CD14-positive monocyte (primary cell): ENCODE measurements at regions not wholly inside any gene's neighbourhood (a gene's known extent, or its start where the extent isn't known, plus 50 kb on each side); places are given as distances from the start of the nearest gene placed in this dataset.

Experiments
- DNase-seq, 3 donors: peaks; one replicate each; pipeline ENCODE4 v3.0.0-alpha.2; 2011 to 2022
- H2AFZ ChIP-seq: 2 replicates; pipeline ENCODE4 v1.6.0; 2012; ENCODE audit warnings: mild to moderate bottlenecking, low read depth, low read length, inconsistent platforms; ENCODE audit not compliant: insufficient read depth, poor library complexity, severe bottlenecking
- H3K27ac ChIP-seq, 2 donors: 1 replicate in 1 of 2; 2 replicates in 1 of 2; pipeline ENCODE4 v1.5.1; 2012 to 2013; ENCODE audit warnings: low read length in 2 of 2, control low read depth in 1 of 2, inconsistent platforms in 1 of 2, low read depth in 1 of 2, mild to moderate bottlenecking in 1 of 2
- H3K27me3 ChIP-seq, 2 donors: one replicate each; pipeline versions ENCODE4 v1.6.0 to v1.6.1; 2011 to 2013; ENCODE audit warnings: low read length in 2 of 2; ENCODE audit not compliant: control insufficient read depth in 2 of 2, insufficient read depth in 2 of 2
- H3K36me3 ChIP-seq, 2 donors: replicated peaks in 1 of 2; 1 replicate in 1 of 2; 2 replicates in 1 of 2; pipeline versions ENCODE4 v1.5.1 to v1.6.1; 2012 to 2013; ENCODE audit warnings: low read length in 2 of 2, control low read depth in 1 of 2, inconsistent platforms in 1 of 2, mild to moderate bottlenecking in 1 of 2; ENCODE audit not compliant: insufficient read depth in 2 of 2, control insufficient read depth in 1 of 2
- H3K4me1 ChIP-seq, 2 donors: 1 replicate in 1 of 2; 2 replicates in 1 of 2; pipeline versions ENCODE4 v1.5.1 to v1.6.1; 2012 to 2013; ENCODE audit warnings: low read length in 2 of 2, control low read depth in 1 of 2, inconsistent platforms in 1 of 2, mild to moderate bottlenecking in 1 of 2, moderate library complexity in 1 of 2; ENCODE audit not compliant: insufficient read depth in 2 of 2, control insufficient read depth in 1 of 2
- H3K4me2 ChIP-seq: replicated peaks from 2 replicates; pipeline ENCODE3; 2012; ENCODE audit warnings: low read length, moderate library complexity, mild to moderate bottlenecking; ENCODE audit not compliant: poor library complexity, severe bottlenecking; ENCODE audit errors: extremely low read depth
- H3K4me3 ChIP-seq, 3 experiments: fragments of 200-600 bp in 1 of 3; sonication (generic) in 1 of 3; replicated peaks in 1 of 3; 1 replicate in 2 of 3; 2 replicates in 1 of 3; pipeline ENCODE4 v1.5.1; 2011 to 2013; ENCODE audit warnings: low read length in 3 of 3, mild to moderate bottlenecking in 3 of 3, control low read depth in 2 of 3, low read depth in 2 of 3, inconsistent platforms in 1 of 3, moderate library complexity in 1 of 3
- H3K79me2 ChIP-seq: 2 replicates; pipeline ENCODE4 v1.6.0; 2012; ENCODE audit warnings: mild to moderate bottlenecking, control low read depth, inconsistent platforms, low read length, moderate library complexity; ENCODE audit not compliant: insufficient read depth
- H3K9ac ChIP-seq: 2 replicates; pipeline ENCODE4 v1.6.0; 2017; ENCODE audit warnings: low read length, mild to moderate bottlenecking; ENCODE audit not compliant: insufficient read depth, poor library complexity, severe bottlenecking
- H3K9me3 ChIP-seq, 2 donors: replicated peaks in 1 of 2; 1 replicate in 1 of 2; 2 replicates in 1 of 2; pipeline versions ENCODE4 v1.5.1 to v1.6.1; 2012 to 2013; ENCODE audit warnings: low read length in 2 of 2, control low read depth in 1 of 2; ENCODE audit not compliant: control insufficient read depth in 1 of 2, insufficient read depth in 1 of 2
- H4K20me1 ChIP-seq: 2 replicates; pipeline ENCODE4 v1.6.0; 2012; ENCODE audit warnings: mild to moderate bottlenecking, low read length, control low read depth, moderate library complexity; ENCODE audit not compliant: insufficient read depth
- H3K27ac Mint-ChIP-seq, 7 donors: one replicate each; pipeline ENCODE4 v1.8.0; 2020; ENCODE audit warnings: mild to moderate bottlenecking in 7 of 7, mixed read lengths in 7 of 7, moderate library complexity in 6 of 7, inconsistent platforms in 2 of 7
- H3K27me3 Mint-ChIP-seq, 3 donors: one replicate each; pipeline ENCODE4 v1.8.0; 2021 to 2022; ENCODE audit warnings: low read depth in 3 of 3, mild to moderate bottlenecking in 3 of 3, mixed read lengths in 3 of 3, moderate library complexity in 3 of 3, inconsistent platforms in 1 of 3
- H3K36me3 Mint-ChIP-seq, 2 donors: one replicate each; pipeline ENCODE4 v1.8.0; 2020; ENCODE audit warnings: mixed read lengths in 2 of 2, inconsistent platforms in 1 of 2, mild to moderate bottlenecking in 1 of 2
- H3K4me1 Mint-ChIP-seq: one replicate; pipeline ENCODE4 v1.8.0; 2020; ENCODE audit warnings: mild to moderate bottlenecking, mixed read lengths
- H3K4me3 Mint-ChIP-seq, 2 donors: one replicate each; pipeline ENCODE4 v1.8.0; 2020; ENCODE audit warnings: mild to moderate bottlenecking in 2 of 2, mixed read lengths in 2 of 2, moderate library complexity in 1 of 2
- H3K9me3 Mint-ChIP-seq, 7 donors: one replicate each; pipeline ENCODE4 v1.8.0; 2020 to 2022; ENCODE audit warnings: mixed read lengths in 7 of 7, mild to moderate bottlenecking in 6 of 7, moderate library complexity in 6 of 7, inconsistent platforms in 2 of 7
- WGBS: methylation state at CpG from one replicate; pipeline ENCODE4 v1.1.5; 2013; ENCODE audit warnings: missing lambda C conversion rate; ENCODE audit not compliant: insufficient coverage; 5-methylcytosine and 5-hydroxymethylcytosine counted together
- intact Hi-C, 2 donors: fragments of 100-400 bp; cut with micrococcal nuclease; formaldehyde crosslinking; loops; one replicate each; pipeline versions ENCODE4 v1.15.0 to v1.15.1; 2023
- TF ChIP-seq, protein P1 (sequence below): fragments of 200-600 bp; IDR thresholded peaks from one replicate; pipeline ENCODE4 v1.8.0; 2022; ENCODE audit warnings: antibody characterized with exemption, mild to moderate bottlenecking

DNA sequence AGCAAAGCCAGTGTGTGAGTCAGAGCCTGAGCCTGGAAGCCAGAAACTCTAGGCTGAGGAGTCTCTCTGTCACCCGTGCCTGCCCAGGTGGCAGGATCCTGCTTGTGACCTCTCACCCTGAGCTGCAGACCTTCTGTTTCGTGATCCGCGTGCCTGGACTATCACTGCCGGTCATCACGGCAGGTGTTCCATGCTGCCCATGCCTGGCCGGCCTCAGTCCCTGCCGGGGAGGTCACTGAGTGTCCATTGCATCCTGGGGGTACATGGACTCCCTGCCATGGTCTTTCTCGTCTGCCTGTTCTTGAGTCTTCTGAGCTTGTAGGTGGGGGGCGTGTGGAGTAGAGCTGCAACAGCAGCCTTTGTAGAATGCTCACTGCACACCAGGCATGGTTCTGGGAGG, 1032.4 kb downstream of the TBC1D22A start:
- 75% methylated on average over 10 of the region's 10 CpGs for WGBS

DNA sequence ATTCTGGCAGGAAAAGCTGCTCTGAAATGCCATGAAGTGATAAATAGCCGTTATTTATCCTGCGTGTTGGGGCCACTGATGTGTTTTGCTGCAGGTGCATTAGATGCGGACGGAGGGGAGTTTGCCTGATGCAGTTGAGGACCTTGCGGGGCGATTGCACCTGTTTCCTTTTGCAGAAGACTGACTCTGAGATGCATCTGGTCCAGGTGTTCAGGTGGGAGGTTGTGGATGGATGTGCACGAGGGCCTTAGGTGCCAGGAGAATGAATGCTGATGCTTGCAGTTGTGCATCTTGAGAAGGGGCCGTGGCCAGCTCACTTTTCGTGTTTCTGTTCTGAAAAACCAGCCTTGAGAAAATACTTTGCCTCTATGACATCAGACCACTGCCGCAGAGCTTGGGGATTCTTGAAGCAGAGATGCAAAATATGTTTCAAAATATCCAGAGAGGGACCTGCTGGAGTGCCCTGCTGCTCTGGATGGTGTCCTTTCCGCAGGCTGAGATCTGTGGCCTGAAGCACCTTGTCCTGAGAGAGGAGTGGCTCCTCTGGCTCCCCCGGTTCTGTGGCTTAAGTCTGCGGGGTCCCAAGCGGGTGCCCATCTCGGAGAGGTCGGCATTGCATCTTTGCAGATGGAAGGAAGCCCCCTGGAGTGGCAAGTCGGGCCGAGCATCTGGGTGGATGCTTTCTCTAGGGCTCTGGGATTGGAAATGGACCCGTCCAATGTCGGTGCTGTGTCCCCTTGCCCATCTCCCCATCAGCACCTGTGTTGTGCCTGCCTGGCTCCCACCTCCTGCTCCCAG, 1031.1 kb downstream of the TBC1D22A start:
- no peak overlapping the region for H3K9ac ChIP-seq
- no peak overlapping the region for H3K4me3 Mint-ChIP-seq
- TF ChIP-seq, protein P1, sequence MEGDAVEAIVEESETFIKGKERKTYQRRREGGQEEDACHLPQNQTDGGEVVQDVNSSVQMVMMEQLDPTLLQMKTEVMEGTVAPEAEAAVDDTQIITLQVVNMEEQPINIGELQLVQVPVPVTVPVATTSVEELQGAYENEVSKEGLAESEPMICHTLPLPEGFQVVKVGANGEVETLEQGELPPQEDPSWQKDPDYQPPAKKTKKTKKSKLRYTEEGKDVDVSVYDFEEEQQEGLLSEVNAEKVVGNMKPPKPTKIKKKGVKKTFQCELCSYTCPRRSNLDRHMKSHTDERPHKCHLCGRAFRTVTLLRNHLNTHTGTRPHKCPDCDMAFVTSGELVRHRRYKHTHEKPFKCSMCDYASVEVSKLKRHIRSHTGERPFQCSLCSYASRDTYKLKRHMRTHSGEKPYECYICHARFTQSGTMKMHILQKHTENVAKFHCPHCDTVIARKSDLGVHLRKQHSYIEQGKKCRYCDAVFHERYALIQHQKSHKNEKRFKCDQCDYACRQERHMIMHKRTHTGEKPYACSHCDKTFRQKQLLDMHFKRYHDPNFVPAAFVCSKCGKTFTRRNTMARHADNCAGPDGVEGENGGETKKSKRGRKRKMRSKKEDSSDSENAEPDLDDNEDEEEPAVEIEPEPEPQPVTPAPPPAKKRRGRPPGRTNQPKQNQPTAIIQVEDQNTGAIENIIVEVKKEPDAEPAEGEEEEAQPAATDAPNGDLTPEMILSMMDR: no peak
- no peaks in the 10 kb centered on the region for H3K4me1 Mint-ChIP-seq
- DNase-seq: no peak
- no peaks in the 10 kb centered on the region for H3K27me3 ChIP-seq
- 87% methylated on average over 19 of the region's 20 CpGs for WGBS
- peaks cover 0 to 7% (median 2%) of the 10 kb centered on the region in 3 donors for H3K27me3 Mint-ChIP-seq
- no peaks in the 10 kb centered on the region for H3K79me2 ChIP-seq
- H3K9me3 ChIP-seq: peaks cover 0 to 16% of the 10 kb centered on the region in 2 donors
- H3K4me1 ChIP-seq: no peaks in the 10 kb centered on the region
- H2AFZ ChIP-seq: no peak overlapping the region
- H3K27ac ChIP-seq: no peak overlapping the region
- peaks cover 0 to 11% (median 5%) of the 10 kb centered on the region in 7 donors for H3K9me3 Mint-ChIP-seq
- H3K4me2 ChIP-seq: no peak overlapping the region
- no peak overlapping the region for H3K27ac Mint-ChIP-seq
- intact Hi-C loops: no loop called here
- H3K4me3 ChIP-seq: no peak overlapping the region
- no peaks in the 10 kb centered on the region for H4K20me1 ChIP-seq
- no peaks in the 10 kb centered on the region for H3K36me3 ChIP-seq
- H3K36me3 Mint-ChIP-seq: no peaks in the 10 kb centered on the region

More for the DNA sequence above, 1032.4 kb downstream of the TBC1D22A start:
- H3K27me3 ChIP-seq: no peaks in the 10 kb centered on the region
- no peak overlapping the region for H3K4me3 Mint-ChIP-seq
- no peaks in the 10 kb centered on the region for H4K20me1 ChIP-seq
- no peak overlapping the region for H3K4me2 ChIP-seq
- H3K36me3 Mint-ChIP-seq: no peaks in the 10 kb centered on the region
- H2AFZ ChIP-seq: no peak overlapping the region
- TF ChIP-seq, protein P1: no peak
- H3K9me3 ChIP-seq: peaks cover 0 to 16% of the 10 kb centered on the region in 2 donors
- H3K4me1 Mint-ChIP-seq: no peaks in the 10 kb centered on the region
- no peaks in the 10 kb centered on the region for H3K36me3 ChIP-seq
- H3K4me3 ChIP-seq: no peak overlapping the region
- no peaks in the 10 kb centered on the region for H3K4me1 ChIP-seq
- H3K27me3 Mint-ChIP-seq: peaks cover 0 to 2% (median 0%) of the 10 kb centered on the region in 3 donors
- intact Hi-C loops: no loop called here
- H3K27ac Mint-ChIP-seq: no peak overlapping the region
- H3K27ac ChIP-seq: no peak overlapping the region
- no peak for DNase-seq
- H3K9ac ChIP-seq: no peak overlapping the region
- peaks cover 0 to 12% (median 5%) of the 10 kb centered on the region in 7 donors for H3K9me3 Mint-ChIP-seq
- H3K79me2 ChIP-seq: no peaks in the 10 kb centered on the region
